Mucosa of descending colon (tissue), 3 donors: ENCODE measurements at regions not wholly inside any gene's neighbourhood (a gene's known extent, or its start where the extent isn't known, plus 50 kb on each side); places are given as distances from the start of the nearest gene placed in this dataset.

ENCODE experiments used
- ATAC-seq: fragments of 200-7000 bp; cut with Tn5 transposase; one replicate; pipeline ENCODE4 v1.9.1; 2020; ENCODE audit warnings: mild to moderate bottlenecking, moderate library complexity
- DNase-seq, 3 donors: peaks; one replicate each; pipeline ENCODE4 v3.0.0-alpha.2; 2020
- H3K36me3 ChIP-seq: fragments of 200-600 bp; one replicate; pipeline ENCODE4 v1.8.0; 2021; ENCODE audit warnings: low read depth, mild to moderate bottlenecking
- H3K4me1 ChIP-seq: fragments of 200-600 bp; one replicate; pipeline ENCODE4 v1.8.0; 2021; ENCODE audit warnings: low read depth, mild to moderate bottlenecking
- H3K4me3 ChIP-seq: fragments of 200-600 bp; one replicate; pipeline ENCODE4 v1.8.0; 2021; ENCODE audit warnings: mild to moderate bottlenecking
- H3K9me3 ChIP-seq: fragments of 200-600 bp; one replicate; pipeline ENCODE4 v1.8.0; 2021; ENCODE audit warnings: mild to moderate bottlenecking
- intact Hi-C, 2 donors: fragments of 100-400 bp; cut with DNase I in 1 of 2; cut with micrococcal nuclease in 1 of 2; formaldehyde crosslinking; loops; one replicate each; pipeline versions ENCODE4 v1.11.0 to v1.11.1; 2022; cut with DNase I, micrococcal nuclease
- TF ChIP-seq, protein P1 (sequence below): fragments of 200-600 bp; IDR thresholded peaks from one replicate; pipeline ENCODE4 v1.8.0; 2022; ENCODE audit warnings: antibody characterized with exemption, mild to moderate bottlenecking
- donor health status: DM: no; HTN: no; CAD: no; lungs with moderate emphysema.
- donor health status: DM: no; HTN: no; CAD: no.
- donor health status: DM: no; HTN: yes; CAD: no.

DNA sequence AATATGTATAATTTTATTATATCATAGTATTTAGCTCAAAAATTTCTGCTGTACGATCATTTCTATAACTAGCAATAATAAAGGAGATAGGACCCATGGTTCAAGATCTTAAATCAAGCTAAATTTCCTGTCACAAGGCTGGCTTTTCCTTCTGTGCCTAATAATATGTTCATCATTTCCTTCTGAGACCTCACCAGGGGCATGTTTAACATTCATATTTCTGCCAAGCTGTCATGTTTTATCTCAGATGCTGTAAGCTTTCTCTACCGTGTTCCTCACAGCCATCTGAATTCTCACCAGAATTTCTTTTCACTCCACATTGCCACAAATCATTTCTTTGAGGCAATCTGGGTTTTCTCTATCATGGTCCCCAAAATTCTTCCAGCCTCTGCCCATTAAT, 482.3 kb upstream of the SGCG start:
- Histone ChIP-seq H3K4me3 (no peak overlapping the region), H3K4me1 (no peaks in the 10 kb centered on the region), H3K9me3 (peaks cover 9% of the 10 kb centered on the region), H3K36me3 (no peaks in the 10 kb centered on the region)
- TF ChIP-seq, protein P1, sequence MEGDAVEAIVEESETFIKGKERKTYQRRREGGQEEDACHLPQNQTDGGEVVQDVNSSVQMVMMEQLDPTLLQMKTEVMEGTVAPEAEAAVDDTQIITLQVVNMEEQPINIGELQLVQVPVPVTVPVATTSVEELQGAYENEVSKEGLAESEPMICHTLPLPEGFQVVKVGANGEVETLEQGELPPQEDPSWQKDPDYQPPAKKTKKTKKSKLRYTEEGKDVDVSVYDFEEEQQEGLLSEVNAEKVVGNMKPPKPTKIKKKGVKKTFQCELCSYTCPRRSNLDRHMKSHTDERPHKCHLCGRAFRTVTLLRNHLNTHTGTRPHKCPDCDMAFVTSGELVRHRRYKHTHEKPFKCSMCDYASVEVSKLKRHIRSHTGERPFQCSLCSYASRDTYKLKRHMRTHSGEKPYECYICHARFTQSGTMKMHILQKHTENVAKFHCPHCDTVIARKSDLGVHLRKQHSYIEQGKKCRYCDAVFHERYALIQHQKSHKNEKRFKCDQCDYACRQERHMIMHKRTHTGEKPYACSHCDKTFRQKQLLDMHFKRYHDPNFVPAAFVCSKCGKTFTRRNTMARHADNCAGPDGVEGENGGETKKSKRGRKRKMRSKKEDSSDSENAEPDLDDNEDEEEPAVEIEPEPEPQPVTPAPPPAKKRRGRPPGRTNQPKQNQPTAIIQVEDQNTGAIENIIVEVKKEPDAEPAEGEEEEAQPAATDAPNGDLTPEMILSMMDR, result no peak
- DNase-seq (no peak), ATAC-seq (no peak)
- intact Hi-C loops, result no loop called here

DNA sequence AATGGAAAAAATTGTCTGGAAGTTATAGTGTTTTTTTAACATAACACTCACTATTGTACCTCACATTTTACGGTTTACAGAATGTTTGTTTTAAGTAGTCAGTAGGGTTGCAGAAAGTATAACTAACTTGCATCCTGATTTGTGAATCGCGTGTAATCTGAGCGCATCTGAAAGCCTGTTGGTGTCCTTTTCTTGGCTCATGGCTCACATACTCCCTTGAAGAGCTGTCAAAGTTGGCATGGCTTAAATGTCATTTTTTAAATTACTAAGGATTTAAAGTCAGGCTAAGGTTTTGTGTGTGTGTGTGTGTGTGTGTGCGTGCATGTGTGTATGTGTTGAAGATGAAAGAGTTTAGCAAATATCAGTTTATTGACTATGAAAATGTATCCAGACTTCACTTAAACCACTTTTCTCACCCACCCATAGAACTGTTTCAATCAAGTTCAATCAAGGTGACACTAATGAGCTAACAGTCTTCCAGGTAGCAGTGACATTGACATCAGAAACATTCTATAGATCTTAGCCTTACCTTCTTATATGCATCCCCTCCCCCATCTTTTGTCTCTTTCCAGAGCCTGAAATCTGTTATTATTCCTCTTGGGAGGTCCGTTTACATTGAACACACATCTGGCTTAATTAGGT, 480.4 kb upstream of the SGCG start:
- no peaks in the 10 kb centered on the region for H3K36me3 ChIP-seq
- H3K4me3 ChIP-seq, result no peak overlapping the region
- ATAC-seq, result no peak
- TF ChIP-seq, protein P1, result no peak
- no peaks in the 10 kb centered on the region for H3K9me3 ChIP-seq
- DNase-seq, result no peak
- H3K4me1 ChIP-seq, result no peaks in the 10 kb centered on the region
- intact Hi-C loops, result no loop called here

DNA sequence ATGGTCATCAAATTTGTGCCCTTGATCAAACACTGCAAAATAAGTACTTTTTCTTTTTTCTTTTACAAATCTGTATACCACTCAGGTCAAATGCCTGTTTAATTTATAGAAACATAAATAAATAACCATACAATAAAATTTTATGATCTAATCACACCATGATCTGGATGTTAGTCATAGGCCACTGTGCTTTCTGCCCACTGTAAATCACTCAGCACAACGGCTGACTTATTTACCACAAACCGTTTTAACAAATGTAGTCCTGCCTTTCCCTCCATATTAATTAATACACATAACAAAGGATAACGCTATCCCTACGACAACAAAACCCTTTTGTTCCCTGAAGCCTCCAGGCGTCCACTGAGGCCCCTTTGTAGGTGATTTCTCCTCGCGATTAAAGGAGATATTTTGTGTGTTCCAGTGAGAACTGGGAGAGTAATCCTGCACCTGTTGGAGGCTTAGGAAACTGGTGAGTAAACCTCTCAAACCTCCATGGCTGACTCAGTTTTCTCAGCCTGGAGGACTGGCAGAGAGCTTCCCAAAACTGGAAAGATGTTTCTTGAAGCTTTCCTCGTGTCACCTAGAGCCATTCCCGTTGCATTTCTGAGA, 477.1 kb upstream of the SGCG start:
- TF ChIP-seq, protein P1, result no peak
- Histone ChIP-seq H3K9me3 (no peaks in the 10 kb centered on the region), H3K36me3 (no peaks in the 10 kb centered on the region), H3K4me3 (no peak overlapping the region), H3K4me1 (no peaks in the 10 kb centered on the region)
- ATAC-seq (no peak), DNase-seq (no peak)
- intact Hi-C loops, result no loop called here

DNA sequence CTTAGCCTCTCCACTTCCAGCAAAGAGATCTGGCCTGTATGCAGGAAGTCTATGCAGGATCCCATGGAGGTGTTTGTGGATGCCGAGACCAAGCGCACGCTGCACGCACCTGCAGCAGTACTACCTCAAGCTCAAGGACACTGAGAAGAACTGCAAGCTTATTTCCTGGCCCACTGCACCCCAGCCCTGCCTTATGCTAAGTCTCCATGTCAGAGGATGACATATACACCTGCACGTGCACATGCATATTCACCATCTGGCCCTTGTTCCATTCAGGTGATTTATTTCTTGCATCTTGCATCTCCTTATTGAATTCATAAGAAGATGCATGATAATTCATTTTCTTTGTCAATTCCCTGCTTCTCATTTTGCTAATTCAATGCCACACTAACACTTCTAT, 472.8 kb upstream of the SGCG start:
- no peak for DNase-seq
- Histone ChIP-seq H3K4me1 (no peaks in the 10 kb centered on the region), H3K4me3 (no peak overlapping the region), H3K9me3 (no peaks in the 10 kb centered on the region), H3K36me3 (no peaks in the 10 kb centered on the region)
- intact Hi-C loops, result no loop called here
- TF ChIP-seq, protein P1, result no peak
- ATAC-seq, result no peak

DNA sequence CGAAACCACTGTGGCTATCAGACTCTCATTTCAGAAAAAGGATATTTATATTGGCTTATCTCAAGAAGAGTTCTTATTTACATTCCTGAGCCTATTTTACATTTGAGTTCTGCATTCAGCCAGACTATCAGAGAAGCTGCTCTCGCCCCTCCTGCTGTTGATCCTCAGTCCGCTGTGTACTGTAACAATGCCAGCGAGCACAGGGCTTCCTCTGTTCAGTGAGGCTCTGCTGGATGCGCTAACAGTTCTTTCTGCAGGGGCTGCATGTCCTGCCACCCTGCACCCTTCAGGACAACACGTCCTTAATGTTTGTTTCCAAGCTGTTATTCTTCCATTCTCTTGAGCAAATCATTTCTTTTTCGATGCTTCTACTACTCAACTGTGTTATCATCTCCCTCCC, 463.7 kb upstream of the SGCG start:
- no peak overlapping the region for H3K4me3 ChIP-seq
- ATAC-seq (no peak), DNase-seq (no peak)
- no peaks in the 10 kb centered on the region for H3K9me3 ChIP-seq
- no peaks in the 10 kb centered on the region for H3K36me3 ChIP-seq
- intact Hi-C loops, result no loop called here
- TF ChIP-seq, protein P1, result no peak
- H3K4me1 ChIP-seq, result no peaks in the 10 kb centered on the region
